ENCODE measurements at regions not wholly inside any gene's neighbourhood (a gene's known extent, or its start where the extent isn't known, plus 50 kb on each side); places are given as distances from the start of the nearest gene placed in this dataset.
"Not testable (repeated sequence)": the region's sequence is repeated elsewhere in the genome, so short reads cannot be mapped to it uniquely, and the experiment has no call there.

DNA sequence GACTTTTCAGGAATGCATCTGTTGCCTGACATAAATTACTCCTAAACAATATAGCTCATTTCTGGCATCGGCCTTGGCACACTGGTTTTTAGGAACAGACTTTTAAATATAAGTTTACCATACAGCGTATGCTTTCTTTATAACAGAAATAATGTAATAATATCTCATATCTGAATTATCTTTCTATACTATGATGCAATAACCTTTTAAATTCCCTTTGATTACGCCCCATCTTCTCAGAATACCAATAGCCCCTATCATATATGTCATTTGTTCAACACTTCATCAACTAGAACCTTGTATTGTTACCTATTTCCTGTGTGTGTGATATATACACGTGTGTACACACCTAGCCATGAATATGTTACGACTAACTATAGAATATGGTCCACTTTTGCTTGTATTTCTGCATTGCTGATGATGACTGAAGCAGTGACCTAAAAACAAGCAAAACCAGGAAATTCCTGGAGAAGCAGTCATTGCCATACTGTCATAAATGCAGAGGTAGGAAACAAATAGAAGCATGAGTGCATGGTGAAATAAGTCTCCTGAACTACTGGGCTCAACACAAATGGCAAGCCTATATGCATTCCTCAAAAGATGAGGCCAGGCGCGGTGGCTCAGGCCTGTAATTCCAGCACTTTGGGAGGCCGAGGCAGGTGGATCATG lies 618.4 kb upstream of the NRP1 start:
- DNase-seq = peak; percentile 7

DNA sequence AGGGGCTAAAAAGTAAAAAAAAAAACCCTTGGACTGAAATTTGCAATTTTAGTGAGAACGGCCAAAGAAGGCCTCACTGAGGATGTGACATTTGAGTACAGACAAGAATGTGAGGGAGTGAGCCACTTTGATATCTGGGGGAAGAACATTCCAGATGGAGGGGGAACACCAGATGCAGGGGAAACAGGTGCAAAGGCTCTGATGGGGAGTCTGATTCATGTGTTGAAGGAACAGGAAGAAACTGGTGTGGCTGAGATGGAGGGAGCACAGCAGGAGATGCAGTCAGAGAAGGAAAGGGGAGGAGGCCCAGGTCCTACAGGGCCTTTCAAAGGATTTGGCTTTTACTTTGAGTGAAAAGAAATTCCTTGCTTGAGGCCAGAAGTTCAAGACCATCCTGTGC lies 615.7 kb upstream of the NRP1 start:
- no peak for DNase-seq

DNA sequence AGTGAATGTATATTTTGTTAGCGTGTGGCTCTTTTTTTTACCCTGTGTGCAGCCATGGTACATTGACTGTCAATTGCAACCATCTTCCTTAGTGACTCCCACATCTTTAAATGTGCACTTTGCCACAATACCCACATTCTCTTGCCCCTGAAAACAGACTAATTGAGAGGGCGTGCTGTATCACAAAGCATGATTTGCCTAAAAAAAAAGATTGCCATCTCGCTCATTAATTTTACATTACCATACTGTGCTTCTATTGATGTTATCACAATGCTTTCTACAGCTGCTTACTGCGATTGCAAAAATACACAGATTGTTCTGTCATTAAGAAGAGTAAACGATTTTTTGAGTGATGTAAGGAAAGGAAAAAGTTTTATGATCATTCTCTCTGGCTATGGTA lies 613.1 kb upstream of the NRP1 start:
- DNase-seq = no peak

DNA sequence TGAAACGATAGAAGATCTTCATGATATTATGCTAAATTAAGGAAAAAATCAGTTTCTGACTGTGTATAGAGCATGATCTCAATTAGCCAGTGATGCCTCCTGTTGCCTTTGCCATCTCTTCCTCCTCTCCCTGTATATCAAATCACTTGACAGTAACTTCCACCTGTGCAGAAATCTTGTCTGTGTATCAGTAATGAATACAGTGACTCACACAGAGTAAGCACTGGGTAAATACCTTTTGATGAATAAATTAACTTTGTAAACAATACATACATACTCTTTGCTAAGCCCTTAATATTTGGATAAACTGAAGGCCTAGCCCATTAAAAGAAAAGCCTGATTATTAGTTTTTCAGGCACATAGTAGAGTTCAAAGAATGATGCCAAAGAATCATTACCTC lies 610.6 kb upstream of the NRP1 start:
- no peak for DNase-seq

DNA sequence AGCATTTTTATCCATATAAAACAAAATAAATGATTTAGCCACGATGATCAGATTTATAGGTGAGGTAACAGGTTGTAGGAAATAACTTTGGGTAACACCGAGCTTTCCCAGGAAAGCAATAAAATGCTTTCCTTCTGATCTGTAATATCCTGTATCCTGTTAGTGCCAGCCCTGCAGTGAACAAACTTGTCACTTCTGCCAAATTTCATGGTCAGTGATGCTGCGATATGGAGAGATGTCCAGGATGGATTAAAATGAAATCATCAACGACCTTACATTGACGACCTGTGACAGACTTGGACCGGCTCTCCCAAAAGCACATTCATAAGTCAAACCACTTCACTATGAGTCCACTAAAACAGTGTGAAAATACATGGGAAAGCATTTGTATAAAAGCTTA lies 608.0 kb upstream of the NRP1 start:
- no peak for DNase-seq

DNA sequence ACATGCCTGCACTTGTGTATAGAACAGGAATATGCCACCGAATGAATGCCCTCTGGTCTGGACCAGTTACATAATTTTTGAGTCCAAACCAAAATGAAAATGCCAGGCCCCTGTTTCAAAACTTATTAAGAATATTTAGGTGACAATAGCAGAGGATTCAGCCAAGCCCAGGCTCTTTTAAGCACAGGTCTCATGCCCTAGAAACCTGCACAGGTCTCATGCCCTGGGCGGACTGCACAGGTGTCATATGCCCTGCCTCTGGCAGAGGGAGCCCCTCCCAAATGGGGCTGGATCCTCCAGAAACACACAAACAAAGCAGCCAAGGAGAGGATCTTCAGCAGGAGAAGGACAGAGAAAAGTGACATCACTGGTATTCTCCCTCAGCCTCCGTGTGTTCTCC lies 605.4 kb upstream of the NRP1 start:
- no peak for DNase-seq

DNA sequence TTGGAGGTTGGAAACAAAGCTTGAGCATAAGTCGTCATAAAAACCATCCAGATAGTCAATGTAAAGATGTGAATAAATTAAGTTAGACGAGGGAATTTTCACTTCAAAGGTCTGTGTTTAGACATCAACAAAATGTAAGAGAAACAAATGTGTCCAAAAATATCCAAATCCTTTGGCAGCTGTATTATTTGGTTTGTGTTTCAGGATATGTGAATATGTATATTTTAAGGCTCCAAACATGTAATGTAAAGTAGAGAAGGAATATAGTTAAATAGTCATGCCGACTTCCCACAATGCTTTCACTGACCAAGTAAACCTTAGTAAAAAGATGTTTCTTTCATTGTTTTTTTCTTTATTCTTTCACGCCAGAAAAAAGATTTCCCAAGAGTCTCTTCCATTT lies 604.9 kb upstream of the NRP1 start:
- DNase-seq = no peak

DNA sequence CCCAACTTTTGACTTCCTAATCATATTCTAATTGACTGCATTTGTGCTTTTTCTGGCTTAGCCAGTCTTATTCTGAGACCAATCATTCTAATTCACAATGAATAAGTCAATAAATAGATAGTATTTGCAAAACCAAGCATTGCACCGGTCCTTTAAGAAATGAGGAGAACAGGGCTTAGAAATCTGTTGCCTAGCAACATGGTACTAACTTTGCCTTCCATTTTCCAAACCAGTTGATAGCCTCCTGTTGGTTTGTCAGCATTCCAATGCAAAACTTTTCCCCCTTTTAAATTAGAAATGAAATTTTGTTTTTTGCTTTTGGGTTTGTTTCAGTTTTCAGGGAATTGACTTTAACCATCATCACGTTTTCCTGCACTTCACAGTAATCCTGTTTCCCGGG lies 603.5 kb upstream of the NRP1 start:
- DNase-seq = no peak

DNA sequence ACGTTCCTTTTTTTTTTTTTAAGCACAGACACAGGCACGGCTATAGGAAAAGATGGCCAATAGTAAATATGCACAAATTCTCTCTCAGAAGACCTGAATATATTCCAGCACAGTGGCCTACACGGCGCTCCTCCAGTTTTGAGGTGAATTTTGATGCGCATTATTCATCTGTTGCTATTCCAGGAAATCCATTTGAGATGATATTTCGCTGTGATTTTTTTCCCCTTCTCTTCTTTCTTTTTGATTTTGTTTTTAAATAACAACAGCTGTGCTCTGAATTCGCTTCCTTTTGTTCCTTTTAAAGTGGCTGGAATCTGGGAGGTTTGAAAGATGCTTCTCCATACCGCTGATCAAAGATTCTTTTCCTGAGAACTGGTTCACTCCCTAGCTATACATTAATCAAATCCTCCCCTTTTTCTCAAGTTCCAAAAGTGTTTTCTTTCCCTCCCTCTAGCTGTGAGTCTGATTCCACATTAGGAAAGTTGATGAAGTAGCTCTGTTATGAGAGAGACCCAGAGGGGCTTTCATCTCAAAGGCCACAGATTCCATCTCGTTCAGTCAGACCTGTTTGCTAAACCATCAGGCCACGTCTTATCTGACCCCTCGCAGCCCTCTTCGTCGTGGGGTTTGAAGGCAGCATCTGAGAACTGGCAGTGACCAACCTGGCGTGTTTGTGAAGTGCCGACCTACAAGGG lies 602.7 kb upstream of the NRP1 start:
- DNase-seq = no peak

DNA sequence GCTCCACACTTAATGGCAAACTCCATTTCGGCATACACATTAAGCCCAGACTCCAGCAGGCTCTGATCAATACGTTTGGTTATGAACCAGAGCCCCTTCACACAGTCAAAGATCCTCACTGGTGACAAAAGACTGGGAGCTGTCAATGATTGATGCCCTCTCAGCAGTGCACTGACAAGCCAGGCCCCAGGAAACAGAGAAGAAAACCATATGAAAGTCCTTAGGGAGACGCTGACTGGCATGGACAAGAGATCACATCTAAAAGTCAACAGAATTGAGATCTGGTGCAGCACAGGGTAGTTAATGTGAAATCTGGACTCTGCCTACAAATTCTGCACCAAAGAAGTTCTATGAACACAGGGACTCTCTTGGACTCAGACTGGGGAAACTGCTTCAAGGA lies 600.9 kb upstream of the NRP1 start:
- DNase-seq = no peak

DNA sequence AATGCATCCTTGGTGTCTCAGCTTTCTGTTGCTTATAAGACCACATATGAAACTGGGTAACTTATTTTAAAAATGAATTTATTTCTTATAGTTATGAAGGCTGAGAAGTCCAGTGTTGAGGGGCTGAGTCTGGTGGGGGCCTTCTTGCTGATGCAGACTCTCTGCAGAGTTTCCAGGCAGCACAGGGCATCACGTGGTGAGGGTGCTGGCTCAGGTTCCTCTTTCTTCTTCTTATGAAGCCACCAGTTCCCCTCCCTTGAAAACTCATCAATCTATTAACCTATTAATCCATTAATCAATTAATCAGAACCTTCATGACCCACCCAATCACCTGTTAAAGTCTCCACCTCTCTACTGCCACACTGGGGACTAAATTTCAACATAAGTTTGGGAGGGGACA lies 595.6 kb upstream of the NRP1 start:
- DNase-seq = no peak

DNA sequence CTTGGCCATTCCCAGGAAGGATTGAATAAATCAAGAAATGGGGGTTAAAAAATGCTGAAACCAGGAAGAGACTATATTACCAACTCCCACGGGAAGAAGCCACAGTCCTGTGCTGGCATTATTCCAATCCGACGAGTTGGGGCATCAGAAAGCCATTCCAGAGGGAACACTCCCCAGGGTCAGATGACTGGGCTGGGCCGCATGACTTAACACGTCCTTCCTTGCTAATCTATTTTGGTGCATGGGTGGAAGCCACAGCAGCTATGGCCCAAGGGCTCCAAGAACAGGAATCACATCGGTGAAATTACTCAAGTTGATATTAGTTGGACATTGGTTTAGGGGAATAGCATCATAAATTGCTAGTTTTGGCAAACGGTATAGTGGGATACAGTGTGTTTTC lies 592.9 kb upstream of the NRP1 start:
- DNase-seq = no peak

DNA sequence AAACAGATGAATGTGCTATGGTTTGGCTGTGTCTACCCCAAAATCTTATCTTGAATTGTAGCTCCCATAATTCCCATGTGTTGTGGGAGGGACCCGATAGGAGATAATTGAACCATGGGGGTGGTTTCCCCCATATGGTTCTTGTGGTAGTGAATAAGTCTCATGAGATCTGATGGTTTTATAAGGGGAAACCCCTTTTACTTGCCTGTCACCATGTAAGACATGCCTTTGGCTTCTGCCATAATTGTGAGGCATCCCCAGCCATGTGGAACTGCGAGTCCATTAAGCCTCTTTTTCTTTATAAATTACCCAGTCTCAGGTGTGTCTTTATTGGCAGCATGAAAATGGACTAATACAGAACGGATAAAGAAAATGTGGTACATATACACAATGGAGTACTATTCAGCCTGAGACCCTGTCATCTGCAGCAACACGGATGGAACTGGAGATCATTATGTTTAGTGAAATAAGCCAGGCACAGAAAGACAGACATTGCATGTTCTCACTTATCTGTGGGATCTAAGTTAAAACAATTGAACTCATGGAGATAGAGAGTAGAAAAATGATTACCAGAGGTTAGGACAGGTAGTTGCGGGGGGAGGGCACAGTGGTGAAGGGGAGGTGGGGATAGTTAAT lies 587.6 kb upstream of the NRP1 start:
- DNase-seq = no peak

DNA sequence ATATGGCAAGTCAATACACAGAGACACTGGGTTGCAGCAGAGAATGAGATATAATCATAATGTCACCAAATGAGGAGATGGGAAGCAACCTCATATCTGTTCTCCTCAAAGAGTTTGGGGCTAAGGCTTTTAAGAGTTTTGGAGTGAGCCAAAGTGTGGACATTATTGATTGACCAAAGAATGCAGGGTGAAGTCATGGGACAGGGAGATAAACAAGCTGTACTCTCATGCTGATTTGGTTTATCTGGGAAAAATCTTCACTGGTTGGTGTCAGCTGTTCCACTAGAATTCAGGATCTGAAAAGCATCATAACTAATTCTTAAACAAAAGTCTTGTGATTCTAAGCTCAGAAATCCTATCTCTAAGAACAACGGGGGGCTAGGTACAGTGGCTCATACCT lies 585.9 kb upstream of the NRP1 start:
- no peak for DNase-seq

DNA sequence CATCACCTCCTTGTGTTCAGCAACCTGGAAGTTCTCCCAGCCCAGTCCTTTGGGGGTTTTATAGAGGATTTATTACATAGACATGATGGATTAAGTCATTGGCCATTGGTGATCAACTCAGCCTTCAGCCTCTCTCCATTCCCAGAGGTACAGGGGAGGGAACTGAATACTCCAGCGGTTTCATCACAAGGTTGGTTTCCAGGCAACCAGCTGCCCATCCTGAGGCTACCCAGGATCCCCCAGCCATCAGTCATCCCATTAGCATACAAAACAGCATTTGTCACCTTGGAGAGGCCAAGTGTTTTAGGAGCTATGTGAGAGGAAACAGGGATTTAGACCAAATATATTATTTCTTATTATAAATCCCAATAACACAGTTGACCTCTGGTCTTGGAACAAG lies 584.8 kb upstream of the NRP1 start:
- no peak for DNase-seq

DNA sequence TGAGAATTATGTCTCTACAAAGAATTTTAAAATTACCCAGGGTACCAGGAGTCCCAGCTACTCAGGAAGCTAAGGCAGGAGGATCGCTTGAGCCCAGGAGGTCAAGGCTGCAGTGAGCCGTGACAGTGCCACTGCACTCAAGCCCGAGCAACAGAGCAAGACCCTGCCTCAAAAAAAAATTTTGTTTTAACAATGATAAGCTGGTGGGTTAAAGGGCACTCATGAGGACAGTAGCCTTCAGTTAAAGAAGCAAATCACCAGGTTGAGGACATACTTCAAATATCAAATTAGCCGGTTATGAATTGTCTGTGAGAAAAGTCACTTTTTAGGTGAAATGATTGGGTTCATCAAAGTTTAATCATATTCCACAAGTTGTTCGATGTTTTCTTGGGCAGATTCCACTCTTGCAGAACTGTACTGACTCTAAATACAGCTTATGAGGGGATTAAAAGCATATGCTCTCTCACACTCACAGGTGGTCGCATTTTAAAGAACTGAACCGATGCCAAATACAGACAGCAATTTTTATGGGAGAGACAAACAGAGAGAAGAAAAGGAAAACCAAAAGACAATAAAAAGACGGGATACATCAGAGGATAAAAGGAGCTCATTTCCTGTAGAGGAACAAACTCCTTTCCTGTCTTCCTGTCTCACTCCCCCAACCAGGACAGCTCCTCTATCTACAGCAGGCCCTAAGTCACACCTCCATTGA lies 582.8 kb upstream of the NRP1 start:
- DNase-seq = no peak

DNA sequence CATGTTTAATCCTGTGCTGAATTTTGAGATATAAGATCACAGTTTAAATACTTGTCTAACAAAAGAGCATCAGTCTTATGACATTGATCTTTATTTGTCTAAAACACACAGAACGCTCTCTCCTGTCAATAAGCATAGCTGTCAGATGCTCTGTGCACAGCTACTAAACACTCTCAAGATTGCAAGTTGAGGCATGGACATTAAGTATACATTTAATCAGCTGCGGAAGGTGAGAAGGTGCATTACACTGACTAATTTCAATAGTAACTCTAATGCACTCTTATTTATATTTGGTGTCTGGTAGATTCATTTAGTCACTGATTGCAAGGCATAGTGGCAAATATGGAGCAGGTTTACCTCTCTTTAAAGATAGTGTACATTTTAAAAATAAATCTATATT lies 580.3 kb upstream of the NRP1 start:
- DNase-seq = no peak

DNA sequence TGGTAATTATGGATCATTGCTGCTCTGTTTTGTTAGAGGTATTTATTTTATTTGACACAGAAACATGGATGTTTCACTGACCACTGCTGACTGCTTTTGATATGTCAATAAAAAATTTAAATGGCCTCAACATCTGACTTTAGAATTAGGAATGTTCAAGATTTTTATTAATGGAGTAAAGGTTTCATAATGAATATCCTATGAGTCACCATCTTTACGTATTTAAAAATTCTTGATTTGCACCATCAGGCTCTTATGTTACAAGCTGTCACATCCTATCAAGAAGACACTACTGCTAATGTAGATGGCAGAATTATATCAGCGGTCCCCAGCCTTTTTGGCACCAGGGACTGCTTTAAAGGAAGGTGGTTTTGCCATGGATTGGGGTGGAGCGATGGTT lies 578.7 kb upstream of the NRP1 start:
- DNase-seq = no peak

DNA sequence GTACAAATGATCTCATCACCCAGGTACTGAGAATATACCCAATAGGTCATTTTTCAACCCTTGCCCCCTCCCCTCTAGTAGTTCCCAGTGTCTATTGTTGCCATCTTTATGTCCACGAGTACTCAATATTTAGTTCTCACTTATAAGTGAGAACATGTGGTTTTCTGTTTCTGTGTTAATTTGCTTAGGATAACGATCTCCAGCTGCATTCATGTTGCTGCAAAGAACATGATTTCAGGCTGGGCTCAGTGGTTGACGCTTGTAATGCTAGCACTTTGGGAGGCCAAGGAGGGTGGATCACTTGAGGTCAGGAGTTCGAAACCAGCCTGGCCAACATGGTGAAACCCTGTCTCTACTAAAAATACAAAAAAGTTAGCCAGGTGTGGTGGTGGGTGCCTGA lies 575.0 kb upstream of the NRP1 start:
- not testable (repeated sequence) for DNase-seq

DNA sequence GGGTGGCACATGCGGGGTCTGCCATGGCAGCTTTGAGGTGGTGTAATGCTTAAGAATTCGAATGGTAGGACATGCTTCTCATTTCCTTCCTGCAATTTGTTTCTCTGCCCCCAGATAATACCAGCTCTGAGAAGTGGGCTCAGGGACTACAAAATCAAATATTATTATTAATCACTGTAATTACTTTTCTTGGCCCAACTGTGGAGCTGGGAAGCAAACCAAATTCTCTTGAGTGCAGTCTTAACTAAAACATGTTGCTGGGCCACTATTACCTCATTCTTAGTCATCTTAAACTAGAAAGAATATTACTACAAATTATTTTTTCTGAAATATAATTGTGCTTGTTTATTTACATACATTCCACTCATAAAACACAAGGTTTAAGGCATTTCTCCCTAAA lies 566.7 kb upstream of the NRP1 start:
- peak; percentile 16 for DNase-seq

DNA sequence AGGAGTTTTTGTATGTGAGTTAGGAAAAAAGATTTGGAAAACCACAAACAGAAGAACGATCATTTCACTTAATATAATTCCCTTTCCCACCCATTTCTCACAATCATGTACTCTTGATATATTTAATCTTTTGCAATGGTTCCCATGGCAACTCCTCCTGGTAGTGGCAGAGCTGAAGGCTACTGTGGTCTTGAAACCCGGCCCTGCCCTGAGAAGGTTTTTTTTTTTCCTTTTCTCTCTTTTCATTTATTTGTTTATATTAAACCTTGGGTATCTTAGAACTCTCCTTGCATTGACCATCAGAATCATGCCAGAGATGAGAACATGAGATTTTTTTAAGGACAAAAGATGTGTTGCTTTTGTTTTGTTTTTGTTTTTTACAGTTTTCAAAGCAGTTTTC lies 566.1 kb upstream of the NRP1 start:
- DNase-seq = peak; percentile 35

DNA sequence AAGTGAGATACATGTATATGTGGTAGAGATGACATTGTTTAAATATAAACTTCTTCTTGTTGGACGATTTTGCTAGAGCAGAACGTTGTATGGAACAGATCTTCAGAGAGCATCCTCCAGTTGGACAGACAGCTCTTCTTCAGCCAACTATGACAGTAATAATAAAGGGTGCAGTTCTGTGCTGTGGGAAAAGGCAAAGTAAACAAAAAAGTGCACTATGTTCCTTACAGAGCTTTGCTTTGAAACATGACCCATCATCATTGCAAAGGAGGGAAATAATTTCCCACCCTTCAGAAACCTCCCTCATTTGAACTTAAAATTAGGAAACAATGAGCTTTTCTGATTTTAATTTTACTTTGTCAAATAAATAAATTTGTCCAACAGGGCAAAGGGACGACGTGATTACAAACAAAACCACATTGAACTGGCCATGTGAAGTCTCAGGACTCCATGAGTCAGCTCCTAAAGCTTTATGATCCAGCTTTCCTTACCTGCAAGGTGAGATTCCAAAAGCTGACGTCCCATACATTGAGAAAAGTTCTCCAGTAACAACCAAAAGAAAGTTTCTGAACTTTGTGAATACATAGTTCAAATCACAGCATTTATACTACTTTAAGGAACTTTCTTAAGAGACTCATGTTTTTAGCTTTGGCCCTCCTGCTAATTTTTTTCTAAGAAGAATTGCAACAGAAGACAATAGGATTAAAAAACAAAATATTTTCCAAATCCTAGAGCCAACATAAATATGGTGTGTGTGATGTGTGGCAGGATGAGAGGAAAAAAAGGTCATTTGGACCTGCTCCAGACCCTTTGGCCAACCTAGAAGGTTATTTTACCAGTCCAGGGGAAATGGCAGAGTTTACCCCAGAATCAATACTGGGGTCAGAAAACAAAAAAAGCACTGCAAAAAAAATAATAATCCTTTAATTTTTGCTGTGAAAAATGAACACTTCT lies 565.4 kb upstream of the NRP1 start:
- peak; percentile 33 for DNase-seq

All from dermis blood vessel endothelial cell (primary cell).